ENCODE measurements at regions not wholly inside any gene's neighbourhood (a gene's known extent, or its start where the extent isn't known, plus 50 kb on each side); places are given as distances from the start of the nearest gene placed in this dataset.

DNA sequence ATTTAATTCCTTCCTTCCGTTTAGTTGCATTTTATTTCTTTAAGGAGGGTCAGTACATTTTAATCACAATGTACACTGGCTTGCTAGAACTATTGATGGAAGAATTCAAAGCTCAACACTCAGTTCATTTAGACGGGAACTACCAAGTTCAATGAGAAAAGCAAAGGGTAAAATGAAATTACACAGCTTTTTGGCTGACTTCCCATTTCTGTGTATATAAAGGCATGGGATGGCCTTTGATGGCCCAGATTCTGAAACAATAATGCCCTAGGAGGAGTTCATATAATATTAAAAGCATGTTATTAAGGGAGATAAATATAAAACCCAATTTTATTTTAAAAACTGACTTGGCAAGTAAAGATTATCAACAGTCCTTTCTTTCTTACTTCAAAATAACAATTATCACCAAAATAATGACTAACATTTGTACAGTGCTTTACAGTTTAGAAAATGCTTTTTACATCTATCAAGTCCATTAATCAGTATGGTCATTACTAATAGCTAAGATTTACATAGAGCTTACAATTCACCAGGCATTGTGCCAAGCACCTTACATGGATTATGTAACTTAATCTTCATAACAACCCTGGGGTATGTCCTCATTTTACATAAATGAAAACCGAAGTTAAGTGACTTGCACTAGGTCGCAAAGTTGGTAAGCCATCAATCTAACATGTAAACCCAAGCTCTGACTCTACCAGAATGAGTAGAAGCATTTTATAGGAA lies 402.4 kb downstream of the OMA1 start:
- H3K27me3 ChIP-seq, result no peaks in the 10 kb centered on the region
- no peaks in the 10 kb centered on the region for H3K9me3 ChIP-seq
- H3K27ac ChIP-seq, result no peak overlapping the region
- no peak overlapping the region for H3K4me3 ChIP-seq
- H3K36me3 ChIP-seq, result no peaks in the 10 kb centered on the region
- TF ChIP-seq, protein P1, sequence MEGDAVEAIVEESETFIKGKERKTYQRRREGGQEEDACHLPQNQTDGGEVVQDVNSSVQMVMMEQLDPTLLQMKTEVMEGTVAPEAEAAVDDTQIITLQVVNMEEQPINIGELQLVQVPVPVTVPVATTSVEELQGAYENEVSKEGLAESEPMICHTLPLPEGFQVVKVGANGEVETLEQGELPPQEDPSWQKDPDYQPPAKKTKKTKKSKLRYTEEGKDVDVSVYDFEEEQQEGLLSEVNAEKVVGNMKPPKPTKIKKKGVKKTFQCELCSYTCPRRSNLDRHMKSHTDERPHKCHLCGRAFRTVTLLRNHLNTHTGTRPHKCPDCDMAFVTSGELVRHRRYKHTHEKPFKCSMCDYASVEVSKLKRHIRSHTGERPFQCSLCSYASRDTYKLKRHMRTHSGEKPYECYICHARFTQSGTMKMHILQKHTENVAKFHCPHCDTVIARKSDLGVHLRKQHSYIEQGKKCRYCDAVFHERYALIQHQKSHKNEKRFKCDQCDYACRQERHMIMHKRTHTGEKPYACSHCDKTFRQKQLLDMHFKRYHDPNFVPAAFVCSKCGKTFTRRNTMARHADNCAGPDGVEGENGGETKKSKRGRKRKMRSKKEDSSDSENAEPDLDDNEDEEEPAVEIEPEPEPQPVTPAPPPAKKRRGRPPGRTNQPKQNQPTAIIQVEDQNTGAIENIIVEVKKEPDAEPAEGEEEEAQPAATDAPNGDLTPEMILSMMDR (IDR thresholded peaks at IDR 0.05), result no peak
- TF ChIP-seq EP300 (IDR thresholded peaks at IDR 0.05) (no peak), POLR2AphosphoS5 (IDR thresholded peaks at IDR 0.05) (no peak), POLR2A (IDR thresholded peaks at IDR 0.05) (no peak)
- WGBS, 2 donors (ENCODE audit: low coverage in 1 of 2), result 28 to 29% methylated on average over 2 to 4 of the region's 4 CpGs
- peaks cover 0 to 11% (median 0%) of the 10 kb centered on the region in 3 donors for H3K4me1 ChIP-seq
- ATAC-seq, result no peak

DNA sequence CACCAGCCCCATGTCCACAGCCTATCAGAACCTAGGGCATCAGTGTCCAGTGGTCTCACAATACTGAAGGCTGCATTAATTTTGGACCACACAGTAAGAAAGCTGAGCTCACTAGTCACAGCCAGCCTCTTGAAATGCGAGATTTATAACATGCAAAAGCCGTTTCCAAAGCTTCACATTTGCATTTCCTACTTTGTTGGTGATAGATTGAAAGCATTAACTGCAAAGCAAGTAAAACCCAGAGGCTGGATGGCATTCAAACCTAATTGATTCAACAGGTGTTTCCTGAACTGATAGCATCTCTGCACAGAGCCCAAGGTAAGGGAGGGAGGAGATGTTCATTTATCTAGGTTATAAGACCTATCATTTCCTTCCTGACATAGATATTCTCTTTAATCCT lies 410.1 kb downstream of the OMA1 start:
- no peak overlapping the region for H3K27ac ChIP-seq
- H3K4me1 ChIP-seq, result no peaks in the 10 kb centered on the region
- 37 to 54% methylated on average over 2 of the region's 2 CpGs for WGBS, 2 donors (ENCODE audit: low coverage in 1 of 2)
- TF ChIP-seq, protein P1 (IDR thresholded peaks at IDR 0.05), result no peak
- no peak for TF ChIP-seq POLR2AphosphoS5 (IDR thresholded peaks at IDR 0.05)
- TF ChIP-seq EP300 (IDR thresholded peaks at IDR 0.05), result no peak
- TF ChIP-seq POLR2A (IDR thresholded peaks at IDR 0.05), result no peak
- H3K27me3 ChIP-seq, result no peaks in the 10 kb centered on the region
- H3K36me3 ChIP-seq, result no peaks in the 10 kb centered on the region
- ATAC-seq, result no peak
- no peaks in the 10 kb centered on the region for H3K9me3 ChIP-seq
- H3K4me3 ChIP-seq, result no peak overlapping the region

- 67 to 92% methylated on average over 1 to 2 of the region's 3 CpGs for WGBS, 2 donors (ENCODE audit: low coverage in 1 of 2)
- TF ChIP-seq, protein P1 (IDR thresholded peaks at IDR 0.05), result no peak
- TF ChIP-seq EP300 (IDR thresholded peaks at IDR 0.05) (no peak), POLR2A (IDR thresholded peaks at IDR 0.05) (no peak), POLR2AphosphoS5 (IDR thresholded peaks at IDR 0.05) (no peak)
- ATAC-seq, result no peak
- Histone ChIP-seq H3K9me3 (no peaks in the 10 kb centered on the region), H3K27me3 (no peaks in the 10 kb centered on the region), H3K4me3 (no peak overlapping the region), H3K4me1 (no peaks in the 10 kb centered on the region), H3K36me3 (no peaks in the 10 kb centered on the region), H3K27ac (no peak overlapping the region)
Measured at GRCh38 chr1:58135821-58136321, 410.7 kb downstream of the OMA1 start.

DNA sequence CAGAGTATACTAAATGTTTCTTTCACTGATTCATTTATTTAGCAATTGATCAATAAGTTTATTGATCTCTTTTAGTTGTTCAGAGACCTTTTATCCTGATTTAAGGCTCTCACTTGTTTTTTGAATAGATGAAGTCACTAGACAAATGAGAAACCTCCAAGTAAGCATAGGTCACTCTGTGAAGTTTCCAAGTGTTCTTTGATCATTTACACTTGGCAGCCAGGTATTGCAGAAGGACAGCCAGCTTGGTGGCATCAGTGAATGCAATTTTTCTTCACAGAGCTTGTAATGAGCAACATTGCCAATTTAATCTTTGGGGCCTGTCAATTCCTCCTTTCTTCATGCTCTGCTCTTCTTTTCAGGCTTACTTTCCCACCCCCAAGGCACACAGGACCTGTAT lies 413.0 kb downstream of the OMA1 start:
- Histone ChIP-seq H3K9me3 (no peaks in the 10 kb centered on the region), H3K27ac (no peak overlapping the region), H3K27me3 (no peaks in the 10 kb centered on the region), H3K4me3 (no peak overlapping the region), H3K36me3 (no peaks in the 10 kb centered on the region), H3K4me1 (no peaks in the 10 kb centered on the region)
- no peak for ATAC-seq
- no peak for TF ChIP-seq EP300 (IDR thresholded peaks at IDR 0.05)
- TF ChIP-seq POLR2AphosphoS5 (IDR thresholded peaks at IDR 0.05), result no peak
- TF ChIP-seq, protein P1 (IDR thresholded peaks at IDR 0.05), result no peak
- no peak for TF ChIP-seq POLR2A (IDR thresholded peaks at IDR 0.05)

- Histone ChIP-seq H3K27ac (no peak overlapping the region), H3K27me3 (no peaks in the 10 kb centered on the region), H3K4me1 (no peaks in the 10 kb centered on the region), H3K36me3 (no peaks in the 10 kb centered on the region), H3K4me3 (no peak overlapping the region), H3K9me3 (no peaks in the 10 kb centered on the region)
- WGBS, 2 donors (ENCODE audit: low coverage in 1 of 2), result 14 to 84% methylated on average over 1 to 2 of the region's 2 CpGs
- TF ChIP-seq, protein P1 (IDR thresholded peaks at IDR 0.05), result no peak
- no peak for TF ChIP-seq EP300 (IDR thresholded peaks at IDR 0.05)
- ATAC-seq, result no peak
Measured at GRCh38 chr1:58123051-58123450, 423.5 kb downstream of the OMA1 start.
